GM10248 (cell line): ENCODE measurements at regions not wholly inside any gene's neighbourhood (a gene's known extent, or its start where the extent isn't known, plus 50 kb on each side); places are given as distances from the start of the nearest gene placed in this dataset.

ENCODE experiments used
- CTCF ChIA-PET: fragments of 300-600 bp; sonication (Branson Sonifier 250); formaldehyde crosslinking; extraction: SDS; loops from one replicate; lab custom pipeline; 2021; ENCODE audit warnings: antibody characterized with exemption; lab: Yijun Ruan, JAX
- POLR2A ChIA-PET: fragments of 350-650 bp; sonication (Branson Sonifier 250); formaldehyde crosslinking; extraction: SDS; loops from one replicate; lab custom pipeline; 2020; ENCODE audit warnings: antibody characterized with exemption; lab: Yijun Ruan, JAX
- DNase-seq: peaks from one replicate; pipeline ENCODE4 v3.0.0; 2012; ENCODE audit errors: extremely low spot score
- TF ChIP-seq, protein P1 (sequence below): IDR thresholded peaks from 2 replicates; pipeline ENCODE4 v1.5.1; 2012; ENCODE audit warnings: mild to moderate bottlenecking, low read depth; ENCODE audit errors: extremely low read depth, missing control alignments, control extremely low read depth

- ChIA-PET POLR2A (no interaction called here), CTCF (interaction anchor here (0.8 to 1.6 kb wide), 3 partner anchors 14 to 85 kb away, joined by 3 to 6 read pairs (median 3); no protein-coding TSS in a partner anchor)
- TF ChIP-seq, protein P1, sequence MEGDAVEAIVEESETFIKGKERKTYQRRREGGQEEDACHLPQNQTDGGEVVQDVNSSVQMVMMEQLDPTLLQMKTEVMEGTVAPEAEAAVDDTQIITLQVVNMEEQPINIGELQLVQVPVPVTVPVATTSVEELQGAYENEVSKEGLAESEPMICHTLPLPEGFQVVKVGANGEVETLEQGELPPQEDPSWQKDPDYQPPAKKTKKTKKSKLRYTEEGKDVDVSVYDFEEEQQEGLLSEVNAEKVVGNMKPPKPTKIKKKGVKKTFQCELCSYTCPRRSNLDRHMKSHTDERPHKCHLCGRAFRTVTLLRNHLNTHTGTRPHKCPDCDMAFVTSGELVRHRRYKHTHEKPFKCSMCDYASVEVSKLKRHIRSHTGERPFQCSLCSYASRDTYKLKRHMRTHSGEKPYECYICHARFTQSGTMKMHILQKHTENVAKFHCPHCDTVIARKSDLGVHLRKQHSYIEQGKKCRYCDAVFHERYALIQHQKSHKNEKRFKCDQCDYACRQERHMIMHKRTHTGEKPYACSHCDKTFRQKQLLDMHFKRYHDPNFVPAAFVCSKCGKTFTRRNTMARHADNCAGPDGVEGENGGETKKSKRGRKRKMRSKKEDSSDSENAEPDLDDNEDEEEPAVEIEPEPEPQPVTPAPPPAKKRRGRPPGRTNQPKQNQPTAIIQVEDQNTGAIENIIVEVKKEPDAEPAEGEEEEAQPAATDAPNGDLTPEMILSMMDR = no peak
These were observed 242.6 kb upstream of the MAF start for GRCh38 chr16:79843145-79843544.

DNA sequence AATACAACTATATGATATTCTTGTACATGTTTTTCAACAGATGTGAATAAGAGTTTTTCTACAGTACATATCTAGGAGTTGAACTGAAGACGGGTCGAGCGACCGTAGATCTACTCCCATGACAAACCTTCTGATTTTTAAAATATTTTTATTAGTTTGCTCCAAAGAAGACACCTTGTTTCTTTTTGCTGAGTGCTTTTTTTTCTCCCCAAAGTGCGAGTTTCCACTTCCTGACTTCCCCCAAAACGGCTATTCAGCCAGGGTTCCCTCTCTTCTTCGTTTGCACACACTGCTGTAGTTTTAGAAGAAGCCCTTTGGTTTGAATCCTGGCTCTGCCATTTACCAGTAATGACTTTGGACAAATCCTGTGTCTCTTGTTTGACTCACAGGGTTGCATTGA, 241.7 kb upstream of the MAF start:
- TF ChIP-seq, protein P1 = no peak
- ChIA-PET POLR2A (no interaction called here), CTCF (interaction anchor here (0.8 kb wide), 1 partner anchor 85 kb away, joined by 3 read pairs; no protein-coding TSS in a partner anchor)
- DNase-seq = no peak

More at GRCh38 chr16:79843145-79843544, 242.6 kb upstream of the MAF start:
- no peak for DNase-seq

GRCh38 chr16:79839466-79840341, 239.2 kb upstream of the MAF start:
- CTCF ChIA-PET = no interaction called here

GRCh38 chr16:79838496-79839259, 238.1 kb upstream of the MAF start:
- CTCF ChIA-PET = no interaction called here
- DNase-seq = no peak
- POLR2A ChIA-PET = no interaction called here
- TF ChIP-seq, protein P1 = no peak

More at GRCh38 chr16:79839466-79840341, 239.2 kb upstream of the MAF start:
- POLR2A ChIA-PET = no interaction called here
- DNase-seq = no peak
- TF ChIP-seq, protein P1 = no peak

DNA sequence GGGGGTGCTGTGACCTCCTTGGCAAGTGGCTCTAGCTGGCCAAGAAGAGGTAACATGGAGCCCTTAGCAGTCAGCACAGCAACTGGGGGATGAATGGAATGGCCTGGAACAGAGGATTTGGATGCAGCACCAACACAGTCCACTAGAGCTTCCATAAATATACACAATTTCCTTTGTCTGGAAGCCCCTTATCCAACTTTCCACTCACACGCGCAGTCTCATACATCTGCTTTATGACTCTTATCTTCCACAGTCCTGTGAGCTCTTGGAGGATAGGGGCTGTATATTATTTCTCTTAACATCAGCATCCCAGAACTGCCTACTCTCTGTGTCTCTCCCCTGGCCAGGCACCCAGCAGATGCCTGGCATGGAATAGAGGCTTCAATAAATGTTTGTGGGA, 235.6 kb upstream of the MAF start:
- POLR2A ChIA-PET = no interaction called here
- TF ChIP-seq, protein P1 = no peak
- DNase-seq = no peak
- CTCF ChIA-PET = interaction anchor here (1.0 kb wide), 1 partner anchor 9 kb away, joined by 3 read pairs; no protein-coding TSS in a partner anchor

- DNase-seq = no peak
- CTCF ChIA-PET = interaction anchor here (1.0 kb wide), 1 partner anchor 10 kb away, joined by 3 read pairs; no protein-coding TSS in a partner anchor
- POLR2A ChIA-PET = no interaction called here
- TF ChIP-seq, protein P1 = no peak
These were observed 234.7 kb upstream of the MAF start for GRCh38 chr16:79835194-79835593.
